GM23248 (cell line): ENCODE measurements at regions not wholly inside any gene's neighbourhood (a gene's known extent, or its start where the extent isn't known, plus 50 kb on each side); places are given as distances from the start of the nearest gene placed in this dataset.

Source experiments
- DNase-seq: peaks from one replicate; pipeline ENCODE4 v3.0.0-alpha.2; 2015
- H2AFZ ChIP-seq: fragments of 200-600 bp; sonication (generic); 2 replicates; pipeline ENCODE4 v1.6.1; 2016; ENCODE audit warnings: antibody characterized with exemption
- H3F3A ChIP-seq: fragments of 200-600 bp; sonication (generic); 2 replicates; pipeline ENCODE4 v1.6.1; 2016; ENCODE audit warnings: mild to moderate bottlenecking, antibody characterized with exemption, mixed run types; ENCODE audit not compliant: insufficient read depth
- H3K27ac ChIP-seq: fragments of 200-600 bp; sonication (generic); 2 replicates; pipeline ENCODE4 v1.5.1; 2016; ENCODE audit warnings: mild to moderate bottlenecking
- H3K27me3 ChIP-seq: fragments of 200-600 bp; sonication (generic); replicated peaks from 2 replicates; pipeline ENCODE4 v1.6.1; 2016; ENCODE audit warnings: mild to moderate bottlenecking; ENCODE audit not compliant: insufficient read depth
- H3K36me3 ChIP-seq: fragments of 200-600 bp; sonication (generic); 2 replicates; pipeline ENCODE4 v1.6.1; 2016; ENCODE audit warnings: low read depth, mild to moderate bottlenecking
- H3K4me1 ChIP-seq: fragments of 200-600 bp; sonication (generic); 2 replicates; pipeline ENCODE4 v1.6.1; 2016; ENCODE audit warnings: mild to moderate bottlenecking; ENCODE audit not compliant: insufficient read depth
- H3K4me2 ChIP-seq: fragments of 200-600 bp; sonication (generic); one replicate; pipeline ENCODE4 v1.6.1; 2016; ENCODE audit warnings: mild to moderate bottlenecking; ENCODE audit not compliant: unreplicated experiment
- H3K4me3 ChIP-seq: fragments of 200-600 bp; sonication (generic); 2 replicates; pipeline ENCODE4 v1.5.1; 2016; ENCODE audit warnings: mild to moderate bottlenecking
- H3K79me2 ChIP-seq: fragments of 200-600 bp; sonication (generic); 2 replicates; pipeline ENCODE4 v1.6.1; 2016; ENCODE audit warnings: mild to moderate bottlenecking; ENCODE audit not compliant: insufficient read depth
- H3K9ac ChIP-seq: fragments of 200-600 bp; sonication (generic); 2 replicates; pipeline ENCODE4 v1.6.1; 2016; ENCODE audit warnings: mild to moderate bottlenecking
- H3K9me2 ChIP-seq: fragments of 200-600 bp; sonication (generic); 2 replicates; pipeline ENCODE4 v1.6.1; 2016; ENCODE audit warnings: mixed run types, mild to moderate bottlenecking, moderate library complexity; ENCODE audit not compliant: insufficient read depth
- H3K9me3 ChIP-seq: fragments of 200-600 bp; sonication (generic); one replicate; pipeline ENCODE4 v1.6.1; 2017; ENCODE audit warnings: low read depth
- H4K20me1 ChIP-seq: fragments of 200-600 bp; sonication (generic); 2 replicates; pipeline ENCODE4 v1.6.0; 2016; ENCODE audit not compliant: insufficient read depth
- EZH2 ChIP-seq: fragments of 200-600 bp; sonication (generic); IDR thresholded peaks from 2 replicates; pipeline ENCODE4 v1.6.1; 2018; ENCODE audit warnings: antibody characterized with exemption, mild to moderate bottlenecking; ENCODE audit not compliant: insufficient read depth, poor library complexity, severe bottlenecking
- EZH2phosphoT487 ChIP-seq: fragments of 200-600 bp; sonication (generic); IDR thresholded peaks from 2 replicates; pipeline ENCODE4 v1.6.1; 2018; ENCODE audit warnings: antibody characterized with exemption, moderate library complexity, mild to moderate bottlenecking, low read depth; ENCODE audit not compliant: insufficient read depth
- WGBS, 2 experiments: methylation state at CpG; one replicate each; pipeline ENCODE4 v1.1.6; 2015 to 2017; ENCODE audit warnings: low lambda C conversion rate in 2 of 2, low coverage in 1 of 2; ENCODE audit errors: missing lambda C conversion rate in 2 of 2; 5-methylcytosine and 5-hydroxymethylcytosine counted together
- in situ Hi-C: fragments of 300-500 bp; cut with MboI; formaldehyde crosslinking; loops from 2 replicates; pipeline ENCODE4 v1.15.0; 2020

DNA sequence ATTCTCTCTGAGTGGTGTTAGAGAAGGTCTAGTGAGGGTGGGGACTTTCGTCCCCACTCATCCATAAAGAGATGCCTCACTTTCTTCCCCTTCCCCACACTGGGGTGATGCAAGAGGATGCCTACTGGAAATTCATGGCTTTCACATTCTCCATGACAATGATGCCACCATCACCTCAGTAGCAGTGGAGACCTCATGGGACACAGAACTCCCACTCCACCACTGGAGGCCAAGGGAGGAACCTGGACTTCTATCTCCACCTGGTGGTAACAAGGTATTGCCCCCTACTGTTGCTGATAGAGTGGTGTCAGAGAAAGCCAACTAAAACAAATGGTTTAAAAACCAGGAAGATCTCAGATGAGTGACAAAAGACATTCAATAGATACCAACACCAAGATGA lies 110.9 kb downstream of the INHBB start:
- Histone ChIP-seq H3K4me2 (no peak overlapping the region), H2AFZ (no peak overlapping the region)

DNA sequence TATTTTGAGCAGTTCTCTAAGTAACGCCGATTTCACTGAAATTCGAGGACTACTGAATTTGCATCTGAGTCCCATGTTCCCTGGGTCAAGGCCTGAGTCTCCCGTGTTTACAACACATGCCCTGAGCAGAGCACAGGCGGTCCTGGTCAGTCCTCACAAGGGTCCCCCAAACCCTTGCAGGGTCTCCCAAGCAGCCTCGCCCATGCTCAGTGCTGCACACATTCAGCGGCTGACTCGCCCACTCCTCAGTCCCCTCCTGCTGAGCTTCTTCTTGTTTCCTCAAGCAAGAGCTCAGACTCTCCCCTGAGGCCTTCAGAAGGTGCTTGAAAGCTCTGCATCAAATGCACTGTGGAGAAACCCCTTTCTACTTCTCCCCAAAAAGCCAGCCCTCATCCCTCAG lies 114.6 kb downstream of the INHBB start:
- H2AFZ ChIP-seq = no peak overlapping the region
- H3K9me2 ChIP-seq = no peaks in the 10 kb centered on the region
- no peaks in the 10 kb centered on the region for H3F3A ChIP-seq
- no peak overlapping the region for H3K4me2 ChIP-seq
- TF ChIP-seq EZH2 = no peak
- no peak overlapping the region for H3K27ac ChIP-seq
- 74 to 75% methylated on average over 8 of the region's 8 CpGs for WGBS, 2 experiments
- DNase-seq = no peak
- H4K20me1 ChIP-seq = no peaks in the 10 kb centered on the region
- H3K36me3 ChIP-seq = no peaks in the 10 kb centered on the region
- H3K9ac ChIP-seq = no peak overlapping the region
- no peaks in the 10 kb centered on the region for H3K27me3 ChIP-seq
- H3K4me1 ChIP-seq = peaks cover 10% of the 10 kb centered on the region
- no peaks in the 10 kb centered on the region for H3K79me2 ChIP-seq
- no peak overlapping the region for H3K4me3 ChIP-seq
- in situ Hi-C loops = no loop called here
- H3K9me3 ChIP-seq = peaks cover 4% of the 10 kb centered on the region

More for the DNA sequence above, 110.9 kb downstream of the INHBB start:
- Histone ChIP-seq H3F3A (0 out of 2 replicates have a peak, but pooled peaks cover 2% of the 10 kb centered on the region), H3K4me3 (no peak overlapping the region), H3K36me3 (no peaks in the 10 kb centered on the region), H3K9me3 (peaks cover 4% of the 10 kb centered on the region), H3K27me3 (no peaks in the 10 kb centered on the region), H3K79me2 (no peaks in the 10 kb centered on the region), H3K4me1 (peaks cover 20% of the 10 kb centered on the region), H3K9ac (no peak overlapping the region), H3K9me2 (no peaks in the 10 kb centered on the region), H3K27ac (no peak overlapping the region), H4K20me1 (no peaks in the 10 kb centered on the region)
- WGBS, 2 experiments = 75 to 78% methylated on average over 1 of the region's 1 CpG
- TF ChIP-seq EZH2phosphoT487 = no peak
- no peak for TF ChIP-seq EZH2
- in situ Hi-C loops = no loop called here
- no peak for DNase-seq

DNA sequence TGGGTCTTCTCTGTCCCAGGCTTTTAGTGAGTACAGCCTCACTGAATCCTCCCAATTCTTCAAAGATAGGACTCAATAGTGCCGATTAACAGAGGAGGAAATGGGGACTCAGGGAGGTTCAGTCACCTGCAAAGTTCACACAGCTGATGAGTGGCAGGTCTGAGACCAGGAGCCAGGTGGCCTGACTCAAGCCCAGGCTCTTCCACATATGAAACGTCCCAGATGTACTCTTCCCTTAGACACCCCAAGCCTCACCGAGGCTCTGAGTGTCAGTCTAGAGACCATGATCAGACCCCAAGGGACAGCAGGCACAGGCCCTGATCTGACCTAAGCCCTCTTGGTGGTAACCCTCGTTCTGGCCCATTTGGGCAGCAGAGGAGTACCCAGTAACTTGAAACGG lies 115.2 kb downstream of the INHBB start:
- no peak for TF ChIP-seq EZH2
- TF ChIP-seq EZH2phosphoT487 = no peak
- Histone ChIP-seq H4K20me1 (no peaks in the 10 kb centered on the region), H3F3A (no peaks in the 10 kb centered on the region), H3K4me2 (no peak overlapping the region), H3K9ac (no peak overlapping the region), H3K27ac (no peak overlapping the region), H3K4me1 (peaks cover 10% of the 10 kb centered on the region), H3K9me2 (no peaks in the 10 kb centered on the region), H3K79me2 (no peaks in the 10 kb centered on the region), H3K9me3 (peaks cover 4% of the 10 kb centered on the region), H3K27me3 (no peaks in the 10 kb centered on the region), H3K4me3 (no peak overlapping the region), H2AFZ (no peak overlapping the region), H3K36me3 (no peaks in the 10 kb centered on the region)
- WGBS, 2 experiments = 78 to 80% methylated on average over 5 of the region's 5 CpGs
- DNase-seq = no peak
- in situ Hi-C loops = no loop called here

DNA sequence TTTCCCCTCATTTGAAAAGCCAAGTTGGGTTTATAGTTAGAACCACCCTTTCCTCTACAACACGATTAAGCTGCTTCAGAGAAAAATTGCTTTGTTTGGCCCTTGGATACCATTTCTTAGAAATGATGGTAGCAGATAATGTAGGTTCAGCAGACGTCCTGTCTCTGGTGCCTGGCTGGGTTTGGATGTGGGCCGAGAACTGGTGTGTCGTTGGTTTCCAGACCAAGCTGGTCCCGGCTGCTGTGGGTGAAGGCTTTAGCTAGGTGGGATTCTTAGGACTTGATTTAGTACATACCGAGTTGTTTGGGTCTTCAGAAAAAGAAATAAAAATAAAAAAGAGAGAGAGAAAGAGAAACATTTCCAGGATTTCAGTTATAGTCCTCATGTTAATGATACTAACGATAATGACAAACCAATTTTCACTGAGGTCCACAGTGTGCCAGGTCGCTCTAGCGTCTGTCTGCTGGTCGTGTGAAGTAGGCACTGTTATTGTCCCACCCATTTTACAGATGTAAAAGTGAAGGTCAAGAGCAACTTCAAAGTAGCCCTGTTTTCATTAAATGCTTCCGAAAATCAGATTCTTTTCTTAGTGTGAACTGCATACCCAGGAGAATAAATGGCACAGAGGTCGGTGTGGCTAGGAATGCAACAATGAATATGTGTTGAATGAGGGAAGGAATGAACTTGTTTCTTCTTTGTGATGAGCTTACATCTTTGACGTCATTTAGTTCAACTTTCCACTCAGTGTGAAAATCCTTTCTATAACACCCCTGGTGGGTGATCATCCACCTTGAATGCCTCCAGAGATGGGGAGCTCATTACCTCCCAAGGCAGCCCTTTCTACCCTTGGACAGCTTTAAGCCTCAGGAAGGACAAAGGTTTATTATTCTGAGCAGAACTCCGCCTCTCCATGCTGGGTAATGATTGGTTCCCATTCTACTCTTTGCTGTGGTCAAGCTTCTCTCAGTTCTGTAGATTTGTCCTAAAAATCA lies 115.9 kb downstream of the INHBB start:
- H3K4me1 ChIP-seq = peaks cover 16% of the 10 kb centered on the region
- no peak overlapping the region for H3K9ac ChIP-seq
- no peak overlapping the region for H3K27ac ChIP-seq
- H3K27me3 ChIP-seq = no peaks in the 10 kb centered on the region
- no peaks in the 10 kb centered on the region for H3K9me2 ChIP-seq
- H3K36me3 ChIP-seq = no peaks in the 10 kb centered on the region
- no peak for TF ChIP-seq EZH2
- no peak for DNase-seq
- in situ Hi-C loops = no loop called here
- 79 to 80% methylated on average over 14 of the region's 14 CpGs for WGBS, 2 experiments
- no peaks in the 10 kb centered on the region for H3K79me2 ChIP-seq
- no peaks in the 10 kb centered on the region for H4K20me1 ChIP-seq
- H3K4me2 ChIP-seq = no peak overlapping the region
- peaks cover 4% of the 10 kb centered on the region for H3K9me3 ChIP-seq
- no peaks in the 10 kb centered on the region for H3F3A ChIP-seq
- no peak overlapping the region for H2AFZ ChIP-seq
- no peak overlapping the region for H3K4me3 ChIP-seq
